Effector memory CD8-positive, alpha-beta T cell (primary cell): ENCODE measurements at regions not wholly inside any gene's neighbourhood (a gene's known extent, or its start where the extent isn't known, plus 50 kb on each side); places are given as distances from the start of the nearest gene placed in this dataset.

Experiments
- ATAC-seq: fragments of 150-1000 bp; cut with Tn5 transposase; replicated peaks from 2 replicates; pipeline ENCODE4 v1.10.0; 2021; ENCODE audit warnings: mild to moderate bottlenecking, moderate library complexity
- DNase-seq, 3 experiments: peaks; one replicate each; pipeline ENCODE4 v3.0.0; 2021
- H3K27ac Mint-ChIP-seq, 2 donors: one replicate each; pipeline ENCODE4 v1.8.0; 2022; ENCODE audit warnings: mild to moderate bottlenecking in 2 of 2, mixed read lengths in 2 of 2, moderate library complexity in 2 of 2
- H3K27me3 Mint-ChIP-seq, 2 donors: one replicate each; pipeline ENCODE4 v1.8.0; 2022; ENCODE audit warnings: mixed read lengths in 2 of 2
- H3K36me3 Mint-ChIP-seq: one replicate; pipeline ENCODE4 v1.8.0; 2022; ENCODE audit warnings: mild to moderate bottlenecking, moderate library complexity, mixed read lengths; ENCODE audit not compliant: insufficient read depth
- H3K4me1 Mint-ChIP-seq, 2 donors: one replicate each; pipeline ENCODE4 v1.8.0; 2022; ENCODE audit warnings: low read depth in 2 of 2, mixed read lengths in 2 of 2
- H3K4me3 Mint-ChIP-seq, 2 donors: one replicate each; pipeline ENCODE4 v1.8.0; 2022; ENCODE audit warnings: mild to moderate bottlenecking in 2 of 2, mixed read lengths in 2 of 2, moderate library complexity in 2 of 2
- H3K9me3 Mint-ChIP-seq, 2 donors: one replicate each; pipeline ENCODE4 v1.8.0; 2022; ENCODE audit warnings: mixed read lengths in 2 of 2

DNA sequence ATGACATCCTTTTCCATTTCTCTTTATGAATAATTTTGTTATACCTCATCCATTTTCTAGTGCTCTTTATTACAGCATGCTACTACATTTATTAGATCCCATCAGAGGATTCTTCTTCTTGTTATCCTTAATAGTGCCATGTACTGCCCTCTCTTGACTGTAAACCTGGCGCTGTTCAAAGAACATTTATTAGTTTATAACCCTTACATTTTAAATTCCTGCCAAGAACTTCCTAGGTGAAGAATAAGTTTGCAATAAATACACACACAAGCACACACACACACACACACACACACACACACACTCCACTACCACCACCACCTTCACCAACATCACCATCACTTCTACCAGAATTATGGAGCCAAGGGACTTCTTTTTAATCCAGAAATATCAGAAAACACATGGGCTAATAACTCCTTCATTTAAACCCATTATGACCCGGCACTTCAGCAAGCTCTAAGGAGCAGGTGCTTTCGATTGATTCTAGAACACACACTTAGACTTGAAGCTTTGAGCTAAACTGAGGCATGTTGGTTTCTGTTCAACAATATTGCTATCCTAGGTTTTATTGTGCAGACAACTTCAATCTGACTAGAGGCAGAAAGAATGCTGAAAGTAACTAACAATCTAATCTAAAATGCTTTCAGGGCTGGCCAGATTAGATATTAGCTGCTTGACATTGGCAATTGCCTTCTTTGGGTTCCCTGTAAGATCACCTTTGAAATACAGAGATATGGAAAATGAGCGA, 556.8 kb downstream of the LMO4 start:
- ATAC-seq (no peak), DNase-seq (no peak)
- Mint-ChIP-seq H3K4me3 (no peak overlapping the region), H3K4me1 (no peaks in the 10 kb centered on the region), H3K27me3 (peaks cover 5 to 10% of the 10 kb centered on the region in 2 donors), H3K36me3 (no peaks in the 10 kb centered on the region), H3K27ac (no peak overlapping the region), H3K9me3 (no peaks in the 10 kb centered on the region)

DNA sequence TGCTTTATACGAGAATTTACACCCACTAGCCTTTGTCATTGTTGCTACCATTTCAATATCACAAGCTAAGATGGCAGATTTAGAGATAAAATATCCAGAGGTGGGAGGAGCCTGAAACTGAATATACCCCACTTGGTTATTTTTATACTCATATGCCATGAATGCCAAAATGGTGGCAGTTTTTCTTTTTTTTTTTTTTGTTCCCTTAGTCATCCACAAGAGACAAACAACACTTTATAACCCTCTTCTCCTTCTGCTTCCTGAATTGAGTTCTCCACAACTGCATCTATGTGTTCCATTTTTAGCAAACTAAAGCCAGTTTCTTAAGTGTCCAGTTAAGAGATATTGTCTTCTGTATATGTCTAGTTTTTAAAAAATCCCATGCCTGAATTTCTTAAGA, 558.4 kb downstream of the LMO4 start:
- no peak overlapping the region for H3K27ac Mint-ChIP-seq
- no peaks in the 10 kb centered on the region for H3K4me1 Mint-ChIP-seq
- no peak for DNase-seq
- H3K4me3 Mint-ChIP-seq: no peak overlapping the region
- ATAC-seq: no peak
- H3K36me3 Mint-ChIP-seq: no peaks in the 10 kb centered on the region
- H3K27me3 Mint-ChIP-seq: peaks cover 0 to 6% of the 10 kb centered on the region in 2 donors
- H3K9me3 Mint-ChIP-seq: no peaks in the 10 kb centered on the region

DNA sequence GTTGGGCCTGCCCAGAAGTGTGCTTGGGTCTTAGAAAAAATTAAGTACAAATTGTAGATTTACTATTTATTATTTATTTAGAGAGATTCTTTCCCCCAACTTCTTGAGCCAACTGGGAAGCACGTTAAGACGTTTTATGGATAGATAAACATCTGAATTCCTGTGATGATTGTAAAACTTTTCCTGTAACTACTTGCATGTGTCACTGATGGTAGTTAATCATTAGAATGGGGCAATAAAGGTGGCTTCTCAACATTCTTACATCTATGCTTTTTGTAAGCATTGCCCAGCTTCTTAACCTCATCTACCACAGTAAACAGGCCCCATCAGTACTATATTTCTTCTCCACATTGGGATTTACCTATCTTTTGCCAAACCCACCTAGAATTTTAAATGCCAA, 559.8 kb downstream of the LMO4 start:
- H3K4me1 Mint-ChIP-seq: no peaks in the 10 kb centered on the region
- ATAC-seq: no peak
- H3K36me3 Mint-ChIP-seq: no peaks in the 10 kb centered on the region
- H3K27me3 Mint-ChIP-seq: peaks cover 0 to 6% of the 10 kb centered on the region in 2 donors
- H3K9me3 Mint-ChIP-seq: no peaks in the 10 kb centered on the region
- H3K4me3 Mint-ChIP-seq: no peak overlapping the region
- DNase-seq: no peak
- H3K27ac Mint-ChIP-seq: no peak overlapping the region

DNA sequence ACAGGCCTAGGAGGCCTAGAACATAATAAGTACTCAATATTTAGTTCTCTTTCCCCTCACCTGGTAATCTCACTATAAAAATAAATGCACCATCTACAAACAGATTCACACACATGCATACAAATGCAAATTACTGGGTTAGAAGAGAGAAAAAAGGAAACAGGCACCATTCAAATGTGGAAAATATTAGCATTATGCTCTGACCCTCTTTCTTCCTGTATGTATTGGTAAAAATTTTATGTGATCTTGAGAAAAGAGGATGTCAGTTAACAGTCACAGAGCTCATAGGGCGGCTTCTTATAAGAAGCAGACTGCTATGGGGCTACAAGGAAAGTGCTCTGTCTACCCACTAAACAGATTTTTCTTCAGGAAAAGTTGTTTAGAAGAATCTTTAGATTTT, 565.4 kb downstream of the LMO4 start:
- Mint-ChIP-seq H3K9me3 (no peaks in the 10 kb centered on the region), H3K27ac (no peak overlapping the region), H3K27me3 (peaks cover 0 to 6% of the 10 kb centered on the region in 2 donors), H3K4me1 (no peaks in the 10 kb centered on the region), H3K36me3 (no peaks in the 10 kb centered on the region), H3K4me3 (no peak overlapping the region)
- DNase-seq (no peak), ATAC-seq (no peak)

DNA sequence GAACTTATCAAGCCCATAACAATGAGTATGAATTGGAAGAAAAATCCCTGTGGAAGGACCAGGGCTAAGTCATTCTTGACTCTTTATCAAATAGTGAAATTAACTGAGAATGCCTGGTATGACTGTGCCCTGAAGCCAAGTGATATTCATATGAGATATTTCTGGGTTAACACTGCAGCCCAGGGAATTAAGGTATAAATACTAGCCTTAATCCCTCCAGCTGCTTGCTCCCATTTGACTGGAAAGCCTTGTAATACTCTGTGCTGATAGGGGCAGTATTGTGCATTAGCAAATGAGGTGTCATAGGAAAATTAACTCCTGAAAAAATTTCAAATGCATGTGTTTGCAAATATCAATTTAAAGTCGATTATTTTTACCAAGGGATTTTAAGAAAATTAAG, 568.8 kb downstream of the LMO4 start:
- H3K4me1 Mint-ChIP-seq: no peaks in the 10 kb centered on the region
- no peaks in the 10 kb centered on the region for H3K36me3 Mint-ChIP-seq
- ATAC-seq: no peak
- H3K9me3 Mint-ChIP-seq: no peaks in the 10 kb centered on the region
- H3K4me3 Mint-ChIP-seq: no peak overlapping the region
- H3K27ac Mint-ChIP-seq: no peak overlapping the region
- peaks cover 5 to 19% of the 10 kb centered on the region in 2 donors for H3K27me3 Mint-ChIP-seq
- no peak for DNase-seq

DNA sequence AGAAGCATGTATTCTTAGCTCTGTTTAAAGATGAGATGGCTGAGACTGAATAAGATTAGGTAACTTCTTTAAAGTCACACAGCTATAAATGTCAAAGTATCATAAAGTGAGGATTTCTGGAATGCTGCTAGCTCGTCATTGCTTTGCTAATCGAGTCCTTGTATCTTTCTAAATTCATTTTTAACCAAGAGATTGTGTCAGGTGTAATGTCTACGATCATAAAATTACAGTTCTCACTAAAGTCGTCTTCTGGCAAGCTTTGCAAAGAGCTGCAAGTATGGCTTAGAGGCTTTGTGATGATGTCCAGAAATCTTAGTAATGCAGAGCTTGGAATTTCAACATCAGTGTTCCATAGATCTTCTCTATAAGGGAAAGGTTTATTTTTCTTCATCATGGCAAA, 569.8 kb downstream of the LMO4 start:
- no peak overlapping the region for H3K27ac Mint-ChIP-seq
- H3K4me3 Mint-ChIP-seq: no peak overlapping the region
- H3K4me1 Mint-ChIP-seq: no peaks in the 10 kb centered on the region
- no peak for ATAC-seq
- no peak for DNase-seq
- H3K27me3 Mint-ChIP-seq: peaks cover 5 to 19% of the 10 kb centered on the region in 2 donors
- no peaks in the 10 kb centered on the region for H3K9me3 Mint-ChIP-seq
- H3K36me3 Mint-ChIP-seq: no peaks in the 10 kb centered on the region

DNA sequence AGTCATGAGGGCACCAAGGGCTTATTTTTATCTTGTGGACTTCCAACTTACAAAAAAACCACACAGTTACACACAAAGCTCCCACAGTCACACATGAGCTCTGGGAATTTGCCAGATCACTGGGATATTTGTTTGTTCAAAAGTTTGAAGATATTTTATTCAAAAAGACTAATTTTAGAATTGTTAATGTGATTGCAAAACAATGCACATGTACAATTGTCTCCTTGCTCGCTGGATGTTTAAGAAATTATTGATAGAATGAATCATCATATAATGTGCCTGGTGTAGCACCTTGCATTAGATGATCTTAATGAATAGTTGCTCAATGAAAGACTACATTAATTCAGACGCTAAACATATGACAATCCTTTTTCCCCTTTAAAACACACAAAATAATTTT, 570.3 kb downstream of the LMO4 start:
- H3K27ac Mint-ChIP-seq: no peak overlapping the region
- H3K36me3 Mint-ChIP-seq: no peaks in the 10 kb centered on the region
- no peaks in the 10 kb centered on the region for H3K9me3 Mint-ChIP-seq
- ATAC-seq: no peak
- H3K4me1 Mint-ChIP-seq: no peaks in the 10 kb centered on the region
- H3K27me3 Mint-ChIP-seq: peaks cover 5 to 19% of the 10 kb centered on the region in 2 donors
- no peak overlapping the region for H3K4me3 Mint-ChIP-seq
- DNase-seq: no peak

DNA sequence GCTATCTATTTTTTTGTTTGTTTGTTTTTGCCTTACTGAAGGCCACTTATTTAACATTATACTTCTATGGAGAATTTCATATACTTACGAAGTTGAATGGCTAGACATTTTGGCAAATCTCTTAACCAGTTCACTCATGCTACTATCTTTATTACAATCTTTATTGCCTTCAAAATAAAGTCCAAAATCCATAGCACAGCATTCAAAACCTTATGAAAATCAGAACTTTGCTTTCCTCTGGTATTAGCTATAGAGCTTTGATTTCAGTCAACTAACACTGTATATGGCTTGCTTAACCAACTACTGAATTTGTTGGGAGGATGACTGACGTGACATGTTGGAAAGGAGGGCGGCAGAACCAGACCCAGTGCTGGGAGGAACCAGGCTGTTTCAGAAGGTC, 571.1 kb downstream of the LMO4 start:
- H3K4me3 Mint-ChIP-seq: no peak overlapping the region
- no peaks in the 10 kb centered on the region for H3K4me1 Mint-ChIP-seq
- DNase-seq (no peak), ATAC-seq (no peak)
- H3K27me3 Mint-ChIP-seq: peaks cover 10 to 19% of the 10 kb centered on the region in 2 donors
- H3K9me3 Mint-ChIP-seq: no peaks in the 10 kb centered on the region
- H3K27ac Mint-ChIP-seq: no peak overlapping the region
- H3K36me3 Mint-ChIP-seq: no peaks in the 10 kb centered on the region

DNA sequence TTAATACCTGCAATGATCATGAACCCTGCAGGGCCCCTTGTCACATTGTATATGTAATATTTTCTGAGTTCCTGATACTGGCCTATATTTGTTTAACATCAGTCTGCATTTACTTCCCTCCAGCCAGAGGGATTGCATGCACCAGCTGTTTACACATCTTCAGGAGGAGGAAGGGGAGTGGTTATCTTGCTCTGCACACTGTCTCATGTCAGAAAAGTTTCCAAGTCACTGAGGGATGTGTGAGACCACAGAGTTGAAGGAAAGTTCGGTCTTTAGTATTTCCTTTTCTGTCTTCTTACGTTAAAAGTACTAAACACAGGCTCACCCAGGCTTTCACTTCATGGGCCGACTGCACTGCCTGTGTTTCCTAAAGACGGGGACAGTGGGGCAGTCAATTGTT, 574.1 kb downstream of the LMO4 start:
- Mint-ChIP-seq H3K9me3 (no peaks in the 10 kb centered on the region), H3K36me3 (no peaks in the 10 kb centered on the region), H3K27me3 (peaks cover 11 to 19% of the 10 kb centered on the region in 2 donors), H3K4me1 (no peaks in the 10 kb centered on the region), H3K4me3 (no peak overlapping the region), H3K27ac (no peak overlapping the region)
- DNase-seq (no peak), ATAC-seq (no peak)

DNA sequence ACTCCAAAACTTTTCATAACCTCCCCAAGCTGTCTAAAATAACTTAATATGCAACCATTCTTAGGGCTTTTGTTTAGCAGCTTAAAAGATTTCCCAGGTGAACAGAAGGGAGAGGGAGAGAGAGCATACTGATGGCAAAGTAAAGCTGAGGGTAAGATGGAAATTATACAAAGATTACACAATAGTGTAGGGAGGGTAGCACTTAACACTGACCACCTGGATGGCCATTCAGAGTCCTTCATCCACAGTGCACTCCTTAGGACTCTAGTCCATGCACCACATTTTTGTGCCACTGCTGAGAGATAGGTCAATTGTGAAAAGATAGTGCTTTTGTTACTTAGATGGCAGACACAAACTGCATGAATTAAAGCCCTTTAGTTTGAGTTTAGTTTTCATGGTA, 574.6 kb downstream of the LMO4 start:
- Mint-ChIP-seq H3K36me3 (no peaks in the 10 kb centered on the region), H3K4me3 (no peak overlapping the region), H3K4me1 (no peaks in the 10 kb centered on the region), H3K27me3 (peaks cover 11 to 19% of the 10 kb centered on the region in 2 donors), H3K27ac (no peak overlapping the region), H3K9me3 (no peaks in the 10 kb centered on the region)
- DNase-seq (no peak), ATAC-seq (no peak)

DNA sequence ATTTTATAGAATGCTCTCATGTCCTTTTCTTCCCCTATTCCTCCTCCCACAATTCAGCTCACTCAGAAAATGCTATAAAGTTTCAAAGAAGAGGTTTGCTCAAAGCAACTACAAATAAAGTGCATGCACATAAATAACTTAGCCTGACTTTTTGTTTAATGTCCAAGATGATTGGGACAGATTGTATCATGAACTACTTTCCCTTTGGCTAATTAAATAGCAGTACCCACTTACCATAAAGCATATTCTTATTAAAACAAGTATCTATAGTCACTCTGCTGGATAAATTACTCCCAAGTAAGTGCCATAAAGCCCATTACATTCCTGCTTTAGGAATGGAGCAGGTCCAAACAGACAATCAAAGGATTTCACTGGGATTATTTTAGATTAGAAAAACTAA, 576.0 kb downstream of the LMO4 start:
- H3K4me1 Mint-ChIP-seq: no peaks in the 10 kb centered on the region
- no peak overlapping the region for H3K4me3 Mint-ChIP-seq
- no peak for DNase-seq
- ATAC-seq: no peak
- no peaks in the 10 kb centered on the region for H3K9me3 Mint-ChIP-seq
- H3K27me3 Mint-ChIP-seq: peaks cover 11 to 19% of the 10 kb centered on the region in 2 donors
- H3K27ac Mint-ChIP-seq: no peak overlapping the region
- H3K36me3 Mint-ChIP-seq: no peaks in the 10 kb centered on the region

DNA sequence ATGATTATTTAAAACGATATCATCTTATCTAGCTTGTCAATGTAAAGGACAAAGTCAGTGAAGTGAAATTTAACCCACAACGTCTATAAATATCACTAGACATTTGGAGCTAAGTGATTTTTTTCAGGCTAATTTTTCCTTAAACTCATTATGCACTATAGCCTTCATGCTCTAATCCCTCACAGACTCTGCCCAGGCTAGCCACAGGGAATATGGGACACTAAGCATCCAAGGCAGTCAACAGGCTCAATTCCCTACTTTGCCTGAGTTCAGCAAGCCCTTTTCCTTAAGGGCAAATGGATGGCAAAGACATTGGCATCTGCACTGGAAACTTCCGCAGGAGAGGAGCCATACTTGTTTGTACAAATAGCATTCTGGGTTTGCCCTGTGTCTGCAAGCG, 577.0 kb downstream of the LMO4 start:
- H3K4me3 Mint-ChIP-seq: no peak overlapping the region
- H3K27ac Mint-ChIP-seq: no peak overlapping the region
- DNase-seq: no peak
- no peaks in the 10 kb centered on the region for H3K9me3 Mint-ChIP-seq
- no peak for ATAC-seq
- peaks cover 3% of the 10 kb centered on the region for H3K36me3 Mint-ChIP-seq
- H3K27me3 Mint-ChIP-seq: peaks cover 5 to 13% of the 10 kb centered on the region in 2 donors
- no peaks in the 10 kb centered on the region for H3K4me1 Mint-ChIP-seq

DNA sequence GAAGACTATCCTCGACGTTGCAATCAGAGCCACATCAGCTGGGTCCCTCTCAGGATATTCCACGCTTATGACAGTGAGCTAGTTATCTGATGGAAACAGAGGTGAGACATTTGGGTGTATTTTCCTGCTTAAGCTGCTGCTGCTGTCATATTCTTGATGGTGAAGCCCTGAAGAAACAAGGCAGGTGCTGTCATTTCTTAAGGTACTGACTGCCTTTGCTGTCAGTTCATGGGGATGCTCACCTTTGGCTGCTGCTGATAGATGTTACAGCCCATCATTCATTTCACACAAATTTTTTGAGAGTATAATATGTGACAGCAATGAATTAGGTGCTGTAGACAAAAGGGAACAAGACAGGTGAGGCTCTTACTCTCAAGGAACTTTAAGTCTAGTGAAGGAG, 577.4 kb downstream of the LMO4 start:
- ATAC-seq (no peak), DNase-seq (no peak)
- H3K9me3 Mint-ChIP-seq: no peaks in the 10 kb centered on the region
- no peaks in the 10 kb centered on the region for H3K4me1 Mint-ChIP-seq
- H3K27ac Mint-ChIP-seq: no peak overlapping the region
- peaks cover 5 to 9% of the 10 kb centered on the region in 2 donors for H3K27me3 Mint-ChIP-seq
- H3K36me3 Mint-ChIP-seq: peaks cover 3% of the 10 kb centered on the region
- H3K4me3 Mint-ChIP-seq: no peak overlapping the region

DNA sequence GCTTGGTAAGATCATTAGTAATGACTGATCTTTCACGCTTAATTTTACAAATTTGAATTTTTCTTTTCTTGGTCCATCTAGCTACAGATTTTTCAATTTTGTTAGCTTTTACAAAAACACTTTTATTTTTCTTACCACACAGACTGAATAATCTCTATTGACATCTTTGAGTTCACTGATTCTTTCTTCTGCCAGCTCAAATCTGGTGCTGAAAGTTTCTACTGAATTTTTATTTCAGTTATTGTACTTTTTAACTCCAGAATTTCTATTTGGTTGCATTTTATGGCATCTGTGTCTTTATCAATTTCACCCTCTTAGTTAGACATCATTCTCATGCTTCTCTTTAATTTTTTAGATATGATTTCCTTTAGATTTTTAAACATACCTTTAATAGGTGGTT, 584.7 kb downstream of the LMO4 start:
- peaks cover 3% of the 10 kb centered on the region for H3K36me3 Mint-ChIP-seq
- DNase-seq (no peak), ATAC-seq (no peak)
- no peaks in the 10 kb centered on the region for H3K4me1 Mint-ChIP-seq
- peaks cover 0 to 5% of the 10 kb centered on the region in 2 donors for H3K9me3 Mint-ChIP-seq
- no peak overlapping the region for H3K27ac Mint-ChIP-seq
- H3K27me3 Mint-ChIP-seq: peaks cover 8 to 25% of the 10 kb centered on the region in 2 donors
- no peak overlapping the region for H3K4me3 Mint-ChIP-seq
